ENCODE measurements at regions not wholly inside any gene's neighbourhood (a gene's known extent, or its start where the extent isn't known, plus 50 kb on each side); places are given as distances from the start of the nearest gene placed in this dataset.

GRCh38 chr6:85986681-85987080 is 344.0 kb upstream of the SYNCRIP start:
- Histone ChIP-seq H3K36me3 (replicated peaks in 1 of 2; ENCODE audit: control extremely low read depth in 1 of 2, control insufficient read depth in 1 of 2, extremely low read depth in 1 of 2, insufficient read depth in 2 of 2, low read length in 1 of 2) (no peaks in the 10 kb centered on the region), H3K4me3 (ENCODE audit: control extremely low read depth in 1 of 5, extremely low read depth in 1 of 5, insufficient read depth in 1 of 5, low read depth in 2 of 5, low read length in 4 of 5) (no peak overlapping the region), H2AFZ (ENCODE audit: insufficient read depth, low read depth, low read length, poor library complexity, severe bottlenecking) (no peak overlapping the region), H3K27me3 (replicated peaks in 1 of 4; ENCODE audit: control extremely low read depth in 1 of 4, control insufficient read depth in 3 of 4, insufficient read depth in 4 of 4, low read length in 3 of 4) (no peaks in the 10 kb centered on the region), H3K9ac (ENCODE audit: low read length) (no peak overlapping the region), H3K79me2 (ENCODE audit: control insufficient read depth, insufficient read depth, low read length) (no peaks in the 10 kb centered on the region), H3K27ac (ENCODE audit: low read length in 2 of 2) (no peak overlapping the region), H3K9me3 (ENCODE audit: control extremely low read depth in 1 of 3, control insufficient read depth in 2 of 3, insufficient read depth in 1 of 3, low read length in 2 of 3) (peaks cover 0 to 14% (median 11%) of the 10 kb centered on the region in 3 donors), H4K20me1 (ENCODE audit: control insufficient read depth, insufficient read depth, low read length, poor library complexity, severe bottlenecking) (no peaks in the 10 kb centered on the region), H3K4me2 (replicated peaks; ENCODE audit: low read depth, low read length, poor library complexity, severe bottlenecking) (no peak overlapping the region), H3K4me1 (ENCODE audit: control insufficient read depth in 2 of 2, insufficient read depth in 2 of 2, low read length in 2 of 2) (no peaks in the 10 kb centered on the region)
- intact Hi-C loops (cut with micrococcal nuclease), result no loop called here
- H3K27ac Mint-ChIP-seq, result no peak overlapping the region
- TF ChIP-seq EZH2 (IDR thresholded peaks at IDR 0.05; ENCODE audit: borderline replicate concordance, insufficient read depth, low read depth, low read length, poor library complexity, severe bottlenecking), result no peak
- CTCF ChIA-PET, result no interaction called here
- POLR2A ChIA-PET, result no interaction called here
- H3K9me3 Mint-ChIP-seq (ENCODE audit: insufficient read depth), result peaks cover 8% of the 10 kb centered on the region
- H3K4me1 Mint-ChIP-seq, result no peaks in the 10 kb centered on the region
- WGBS (ENCODE audit: insufficient coverage), result no CpG with 5 or more reads among the region's 2 CpGs
- ATAC-seq (ENCODE audit: low read depth), result no peak
- H3K27me3 Mint-ChIP-seq, result no peaks in the 10 kb centered on the region
- DNase-seq, result no peak
- H3K4me3 Mint-ChIP-seq, result no peak overlapping the region

GRCh38 chr6:85983032-85983659 is 340.5 kb upstream of the SYNCRIP start:
- H3K79me2 ChIP-seq (ENCODE audit: control insufficient read depth, insufficient read depth, low read length), result no peaks in the 10 kb centered on the region
- H3K27ac Mint-ChIP-seq, result no peak overlapping the region
- ChIA-PET CTCF (no interaction called here), POLR2A (no interaction called here)
- H3K9me3 Mint-ChIP-seq (ENCODE audit: insufficient read depth), result peaks cover 8% of the 10 kb centered on the region
- no peak overlapping the region for H3K9ac ChIP-seq (ENCODE audit: low read length)
- H3K9me3 ChIP-seq (ENCODE audit: control extremely low read depth in 1 of 3, control insufficient read depth in 2 of 3, insufficient read depth in 1 of 3, low read length in 2 of 3), result peaks cover 0 to 11% (median 10%) of the 10 kb centered on the region in 3 donors
- H3K27ac ChIP-seq (ENCODE audit: low read length in 2 of 2), result no peak overlapping the region
- 57% methylated on average over 1 of the region's 2 CpGs for WGBS (ENCODE audit: insufficient coverage)
- no peak for ATAC-seq (ENCODE audit: low read depth)
- no peak for DNase-seq
- H3K4me2 ChIP-seq (replicated peaks; ENCODE audit: low read depth, low read length, poor library complexity, severe bottlenecking), result no peak overlapping the region
- no peaks in the 10 kb centered on the region for H3K4me1 Mint-ChIP-seq
- no peaks in the 10 kb centered on the region for H3K36me3 ChIP-seq (replicated peaks in 1 of 2; ENCODE audit: control extremely low read depth in 1 of 2, control insufficient read depth in 1 of 2, extremely low read depth in 1 of 2, insufficient read depth in 2 of 2, low read length in 1 of 2)
- TF ChIP-seq CTCF (IDR thresholded peaks at IDR 0.05), result no peak
- TF ChIP-seq EZH2 (IDR thresholded peaks at IDR 0.05; ENCODE audit: borderline replicate concordance, insufficient read depth, low read depth, low read length, poor library complexity, severe bottlenecking), result no peak
- no peak overlapping the region for H3K4me3 ChIP-seq (ENCODE audit: control extremely low read depth in 1 of 5, extremely low read depth in 1 of 5, insufficient read depth in 1 of 5, low read depth in 2 of 5, low read length in 4 of 5)
- no peak overlapping the region for H2AFZ ChIP-seq (ENCODE audit: insufficient read depth, low read depth, low read length, poor library complexity, severe bottlenecking)
- intact Hi-C loops (cut with micrococcal nuclease), result no loop called here
- no peaks in the 10 kb centered on the region for H3K27me3 ChIP-seq (replicated peaks in 1 of 4; ENCODE audit: control extremely low read depth in 1 of 4, control insufficient read depth in 3 of 4, insufficient read depth in 4 of 4, low read length in 3 of 4)
- no peaks in the 10 kb centered on the region for H3K4me1 ChIP-seq (ENCODE audit: control insufficient read depth in 2 of 2, insufficient read depth in 2 of 2, low read length in 2 of 2)
- H3K27me3 Mint-ChIP-seq, result no peaks in the 10 kb centered on the region
- no peaks in the 10 kb centered on the region for H4K20me1 ChIP-seq (ENCODE audit: control insufficient read depth, insufficient read depth, low read length, poor library complexity, severe bottlenecking)
- H3K4me3 Mint-ChIP-seq, result no peak overlapping the region
